ENCODE measurements at regions not wholly inside any gene's neighbourhood (a gene's known extent, or its start where the extent isn't known, plus 50 kb on each side); places are given as distances from the start of the nearest gene placed in this dataset.

GRCh38 chr10:78555128-78555527 is 513.6 kb upstream of the ZMIZ1 start:
- TF ChIP-seq REST (IDR thresholded peaks at IDR 0.05; ENCODE audit: insufficient read depth in 1 of 2, low read depth in 2 of 2, low read length in 2 of 2) (no peak), POLR2AphosphoS5 (IDR thresholded peaks at IDR 0.05; ENCODE audit: low read depth, low read length) (no peak), TAF1 (IDR thresholded peaks at IDR 0.05; ENCODE audit: borderline replicate concordance, insufficient read depth, low read length) (no peak), SIN3A (IDR thresholded peaks at IDR 0.05; ENCODE audit: borderline replicate concordance, insufficient read depth, low read length) (no peak), FOXP2 (optimal IDR thresholded peaks at IDR 0.05; ENCODE audit: borderline replicate concordance, extremely low read depth, extremely low read length, insufficient read depth) (no peak)
